OCI-LY7 (cell line): ENCODE measurements at regions not wholly inside any gene's neighbourhood (a gene's known extent, or its start where the extent isn't known, plus 50 kb on each side); places are given as distances from the start of the nearest gene placed in this dataset.

ENCODE experiments used
- BruUV-seq: library from RNA; stranded (reverse); fragments of 400-500 nt; replicated peaks from 2 replicates; lab custom pipeline; 2021; lab: Mats Ljungman, UMichigan
- CTCF ChIA-PET: fragments of 300-600 bp; sonication (Branson Sonifier 250); formaldehyde crosslinking; loops from one replicate; lab custom pipeline; 2022; ENCODE audit warnings: antibody characterized with exemption; ENCODE audit not compliant: unreplicated experiment; lab: Charles Lee
- POLR2A ChIA-PET: fragments of 300-600 bp; sonication (Branson Sonifier 250); formaldehyde crosslinking; loops from one replicate; lab custom pipeline; 2022; ENCODE audit warnings: antibody characterized with exemption; lab: Charles Lee
- DNase-seq: peaks from one replicate; pipeline ENCODE4 v3.0.0-alpha.2; 2015; ENCODE audit warnings: low spot score
- H2AFZ ChIP-seq: fragments of 200-600 bp; sonication (generic), shearing (Covaris generic); 2 replicates; pipeline ENCODE4 v1.6.1; 2014; ENCODE audit warnings: mild to moderate bottlenecking, antibody characterized with exemption, low read length, moderate library complexity
- H3K27ac ChIP-seq: fragments of 200-600 bp; sonication (generic); 2 replicates; pipeline ENCODE4 v1.5.1; 2014; ENCODE audit warnings: mixed run types, low read depth, mild to moderate bottlenecking, moderate library complexity, low read length, inconsistent platforms; ENCODE audit not compliant: poor library complexity, severe bottlenecking
- H3K36me3 ChIP-seq: fragments of 200-600 bp; sonication (generic); 2 replicates; pipeline ENCODE4 v1.6.1; 2014; ENCODE audit warnings: mild to moderate bottlenecking, antibody characterized with exemption, low read length, moderate library complexity, mixed read lengths; ENCODE audit not compliant: insufficient read depth
- H3K4me1 ChIP-seq: fragments of 200-600 bp; sonication (generic); 2 replicates; pipeline ENCODE4 v1.5.1; 2014; ENCODE audit warnings: mild to moderate bottlenecking, low read length; ENCODE audit not compliant: insufficient read depth, poor library complexity, severe bottlenecking
- H3K4me2 ChIP-seq: fragments of 200-600 bp; sonication (generic); 2 replicates; pipeline ENCODE4 v1.6.1; 2014; ENCODE audit warnings: mild to moderate bottlenecking, low read length
- H3K4me3 ChIP-seq: fragments of 200-600 bp; sonication (generic); 2 replicates; pipeline ENCODE4 v1.5.1; 2014; ENCODE audit warnings: mild to moderate bottlenecking, low read depth, low read length; ENCODE audit not compliant: poor library complexity, severe bottlenecking
- H3K79me2 ChIP-seq: fragments of 200-600 bp; sonication (generic); 2 replicates; pipeline ENCODE4 v1.6.1; 2016; ENCODE audit warnings: low read depth, mild to moderate bottlenecking, low read length, moderate library complexity, mixed read lengths; ENCODE audit not compliant: insufficient read depth
- H3K9me2 ChIP-seq: fragments of 200-600 bp; sonication (generic); 2 replicates; pipeline ENCODE4 v1.6.1; 2016; ENCODE audit warnings: mild to moderate bottlenecking, low read length, mixed read lengths; ENCODE audit not compliant: insufficient read depth
- H3K9me3 ChIP-seq: fragments of 200-600 bp; sonication (generic); 2 replicates; pipeline ENCODE4 v1.6.1; 2014; ENCODE audit warnings: mild to moderate bottlenecking, mixed run types, low read length, mixed read lengths
- H4K20me1 ChIP-seq: fragments of 200-600 bp; sonication (generic); 2 replicates; pipeline ENCODE4 v1.6.1; 2014; ENCODE audit warnings: mild to moderate bottlenecking, antibody characterized with exemption, low read length, moderate library complexity, mixed read lengths; ENCODE audit not compliant: insufficient read depth
- CTCF ChIP-seq: fragments of 200-600 bp; sonication (generic); conservative IDR thresholded peaks from 2 replicates; pipeline ENCODE4 v1.5.1; 2014; ENCODE audit warnings: mild to moderate bottlenecking, antibody characterized with exemption, low read length, moderate library complexity, mixed read lengths
- EZH2phosphoT487 ChIP-seq: fragments of 200-600 bp; sonication (generic); IDR thresholded peaks from 2 replicates; pipeline ENCODE4 v1.6.1; 2018; ENCODE audit warnings: low read depth, borderline replicate concordance, mild to moderate bottlenecking, mixed run types, antibody characterized with exemption, low read length, moderate library complexity, mixed read lengths
- intact Hi-C: fragments of 100-400 bp; cut with micrococcal nuclease; formaldehyde crosslinking; loops from one replicate; pipeline ENCODE4 v1.10.0; 2022; ENCODE audit not compliant: unreplicated experiment

- Histone ChIP-seq H3K9me3 (no peaks in the 10 kb centered on the region), H4K20me1 (no peaks in the 10 kb centered on the region), H3K4me3 (no peak overlapping the region), H3K27ac (no peak overlapping the region), H3K79me2 (no peaks in the 10 kb centered on the region), H3K36me3 (no peaks in the 10 kb centered on the region), H2AFZ (no peak overlapping the region), H3K4me1 (no peaks in the 10 kb centered on the region), H3K9me2 (no peaks in the 10 kb centered on the region), H3K4me2 (no peak overlapping the region)
- CTCF ChIA-PET, result no interaction called here
- POLR2A ChIA-PET, result interaction anchor here (0.6 kb wide), 1 partner anchor 31 kb away, joined by 3 read pairs; no protein-coding TSS in a partner anchor
- intact Hi-C loops, result no loop called here
- BruUV-seq, result no TSS peak
- no peak for DNase-seq
- TF ChIP-seq CTCF, result no peak
- TF ChIP-seq EZH2phosphoT487, result no peak
Measured at GRCh38 chr7:138254444-138254843, 178.2 kb downstream of the AKR1D1 start.

- Histone ChIP-seq H3K36me3 (no peaks in the 10 kb centered on the region), H3K4me2 (no peak overlapping the region), H3K27ac (no peak overlapping the region), H3K4me1 (no peaks in the 10 kb centered on the region), H4K20me1 (no peaks in the 10 kb centered on the region), H3K9me3 (no peaks in the 10 kb centered on the region), H3K4me3 (no peak overlapping the region), H3K9me2 (no peaks in the 10 kb centered on the region), H2AFZ (no peak overlapping the region), H3K79me2 (no peaks in the 10 kb centered on the region)
- DNase-seq, result no peak
- no TSS peak for BruUV-seq
- POLR2A ChIA-PET, result interaction anchor here (0.6 kb wide), 1 partner anchor 180 kb away, joined by 4 read pairs; no protein-coding TSS in a partner anchor
- intact Hi-C loops, result no loop called here
- CTCF ChIA-PET, result no interaction called here
- TF ChIP-seq CTCF (no peak), EZH2phosphoT487 (no peak)
Measured at GRCh38 chr7:138257459-138258196, 181.4 kb downstream of the AKR1D1 start.

GRCh38 chr7:138258197-138258559 lies 181.9 kb downstream of the AKR1D1 start:
- no peaks in the 10 kb centered on the region for H3K9me3 ChIP-seq
- no peak overlapping the region for H3K4me2 ChIP-seq
- intact Hi-C loops, result no loop called here
- no peaks in the 10 kb centered on the region for H3K9me2 ChIP-seq
- no peaks in the 10 kb centered on the region for H4K20me1 ChIP-seq
- no peaks in the 10 kb centered on the region for H3K4me1 ChIP-seq
- POLR2A ChIA-PET, result no interaction called here
- no peaks in the 10 kb centered on the region for H3K36me3 ChIP-seq
- TF ChIP-seq EZH2phosphoT487 (no peak), CTCF (no peak)
- no peak overlapping the region for H3K4me3 ChIP-seq
- no peak for DNase-seq
- BruUV-seq, result no TSS peak
- CTCF ChIA-PET, result no interaction called here
- H3K27ac ChIP-seq, result no peak overlapping the region
- no peak overlapping the region for H2AFZ ChIP-seq
- H3K79me2 ChIP-seq, result no peaks in the 10 kb centered on the region
